ENCODE measurements at regions not wholly inside any gene's neighbourhood (a gene's known extent, or its start where the extent isn't known, plus 50 kb on each side); places are given as distances from the start of the nearest gene placed in this dataset.

GRCh38 chr3:84504761-84505160 lies 454.0 kb upstream of the CADM2 start:
- H3K4me3 ChIP-seq = no peak overlapping the region
- ATAC-seq (no peak), DNase-seq (no peak)
- no peaks in the 10 kb centered on the region for H3K27me3 ChIP-seq (ENCODE audit: low read depth)
- TF ChIP-seq CTCF (IDR thresholded peaks at IDR 0.05) = no peak
- H3K9me3 ChIP-seq = no peaks in the 10 kb centered on the region
- no peak overlapping the region for H3K27ac ChIP-seq
- no peaks in the 10 kb centered on the region for H3K36me3 ChIP-seq
- intact Hi-C loops (cut with DNase I) = no loop called here
- no peaks in the 10 kb centered on the region for H3K4me1 ChIP-seq

- TF ChIP-seq CTCF (IDR thresholded peaks at IDR 0.05) = no peak
- Histone ChIP-seq H3K27me3 (ENCODE audit: low read depth) (no peaks in the 10 kb centered on the region), H3K4me1 (no peaks in the 10 kb centered on the region), H3K4me3 (no peak overlapping the region), H3K9me3 (no peaks in the 10 kb centered on the region), H3K36me3 (no peaks in the 10 kb centered on the region), H3K27ac (no peak overlapping the region)
- ATAC-seq (no peak), DNase-seq (no peak)
- intact Hi-C loops (cut with DNase I) = no loop called here
These were observed 448.8 kb upstream of the CADM2 start for GRCh38 chr3:84510007-84510406.

GRCh38 chr3:84522893-84523292 lies 435.9 kb upstream of the CADM2 start:
- peaks cover 8% of the 10 kb centered on the region for H3K9me3 ChIP-seq
- DNase-seq = no peak
- no peak overlapping the region for H3K4me3 ChIP-seq
- no peak overlapping the region for H3K27ac ChIP-seq
- ATAC-seq = no peak
- no peaks in the 10 kb centered on the region for H3K36me3 ChIP-seq
- H3K4me1 ChIP-seq = no peaks in the 10 kb centered on the region
- H3K27me3 ChIP-seq (ENCODE audit: low read depth) = no peaks in the 10 kb centered on the region
- TF ChIP-seq CTCF (IDR thresholded peaks at IDR 0.05) = no peak
- intact Hi-C loops (cut with DNase I) = no loop called here

GRCh38 chr3:84536916-84537315 lies 421.9 kb upstream of the CADM2 start:
- Histone ChIP-seq H3K27me3 (ENCODE audit: low read depth) (no peaks in the 10 kb centered on the region), H3K27ac (no peak overlapping the region), H3K4me3 (no peak overlapping the region), H3K36me3 (no peaks in the 10 kb centered on the region), H3K9me3 (peaks cover 7% of the 10 kb centered on the region), H3K4me1 (no peaks in the 10 kb centered on the region)
- intact Hi-C loops (cut with DNase I) = no loop called here
- TF ChIP-seq CTCF (IDR thresholded peaks at IDR 0.05) = no peak
- DNase-seq (no peak), ATAC-seq (no peak)

- TF ChIP-seq CTCF (IDR thresholded peaks at IDR 0.05) = no peak
These were observed 420.2 kb upstream of the CADM2 start for GRCh38 chr3:84538597-84538996.

GRCh38 chr3:84547207-84547606 lies 411.6 kb upstream of the CADM2 start:
- Histone ChIP-seq H3K9me3 (no peaks in the 10 kb centered on the region), H3K4me1 (no peaks in the 10 kb centered on the region), H3K27ac (no peak overlapping the region), H3K4me3 (no peak overlapping the region), H3K27me3 (ENCODE audit: low read depth) (no peaks in the 10 kb centered on the region), H3K36me3 (no peaks in the 10 kb centered on the region)
- no peak for TF ChIP-seq CTCF (IDR thresholded peaks at IDR 0.05)
- intact Hi-C loops (cut with DNase I) = no loop called here
- no peak for ATAC-seq
- no peak for DNase-seq

More at GRCh38 chr3:84538597-84538996, 420.2 kb upstream of the CADM2 start:
- intact Hi-C loops (cut with DNase I) = no loop called here
- Histone ChIP-seq H3K36me3 (no peaks in the 10 kb centered on the region), H3K9me3 (peaks cover 7% of the 10 kb centered on the region), H3K27ac (no peak overlapping the region), H3K4me3 (no peak overlapping the region), H3K4me1 (no peaks in the 10 kb centered on the region), H3K27me3 (ENCODE audit: low read depth) (no peaks in the 10 kb centered on the region)
- ATAC-seq (no peak), DNase-seq (no peak)
